ENCODE measurements at regions not wholly inside any gene's neighbourhood (a gene's known extent, or its start where the extent isn't known, plus 50 kb on each side); places are given as distances from the start of the nearest gene placed in this dataset.
A peak's percentile ranks its signal among the peaks of the same experiment; 100 is the strongest.

GRCh38 chr6:90434094-90434493 lies 137.5 kb upstream of the BACH2 start:
- no peak for DNase-seq

GRCh38 chr6:90432937-90433336 lies 136.3 kb upstream of the BACH2 start:
- DNase-seq: no peak

- DNase-seq: no peak
These were observed 135.6 kb upstream of the BACH2 start for GRCh38 chr6:90432041-90432775.

- peak; percentile 20 for DNase-seq
These were observed 134.9 kb upstream of the BACH2 start for GRCh38 chr6:90431576-90431975.

GRCh38 chr6:90429713-90430112 lies 133.1 kb upstream of the BACH2 start:
- DNase-seq: no peak

GRCh38 chr6:90428514-90428913 lies 131.9 kb upstream of the BACH2 start:
- DNase-seq: no peak

- no peak for DNase-seq
These were observed 128.6 kb upstream of the BACH2 start for GRCh38 chr6:90425161-90425641.

GRCh38 chr6:90424580-90424979 lies 127.9 kb upstream of the BACH2 start:
- no peak for DNase-seq

GRCh38 chr6:90421666-90422065 lies 125.0 kb upstream of the BACH2 start:
- DNase-seq: no peak

GRCh38 chr6:90420500-90420899 lies 123.9 kb upstream of the BACH2 start:
- DNase-seq: no peak

- DNase-seq: no peak
These were observed 120.7 kb upstream of the BACH2 start for GRCh38 chr6:90417385-90417784.

- DNase-seq: no peak
These were observed 119.7 kb upstream of the BACH2 start for GRCh38 chr6:90416322-90416721.

GRCh38 chr6:90415178-90415577 lies 118.5 kb upstream of the BACH2 start:
- no peak for DNase-seq

- no peak for DNase-seq
These were observed 117.7 kb upstream of the BACH2 start for GRCh38 chr6:90414352-90414751.

GRCh38 chr6:90413867-90414266 lies 117.2 kb upstream of the BACH2 start:
- peak; percentile 46 for DNase-seq

- DNase-seq: no peak
These were observed 116.8 kb upstream of the BACH2 start for GRCh38 chr6:90413396-90413795.

- DNase-seq: no peak
These were observed 116.1 kb upstream of the BACH2 start for GRCh38 chr6:90412538-90413369.

- no peak for DNase-seq
These were observed 114.7 kb upstream of the BACH2 start for GRCh38 chr6:90411292-90411781.

- no peak for DNase-seq
These were observed 113.1 kb upstream of the BACH2 start for GRCh38 chr6:90409700-90410099.

GRCh38 chr6:90406957-90407356 lies 110.3 kb upstream of the BACH2 start:
- DNase-seq: no peak

- DNase-seq: peak; percentile 81
These were observed 109.6 kb upstream of the BACH2 start for GRCh38 chr6:90406142-90406794.

- peak; percentile 77 for DNase-seq
These were observed 107.1 kb upstream of the BACH2 start for GRCh38 chr6:90403489-90404381.

Measured in fibroblast of skin of right quadriceps (primary cell).